ENCODE measurements at regions not wholly inside any gene's neighbourhood (a gene's known extent, or its start where the extent isn't known, plus 50 kb on each side); places are given as distances from the start of the nearest gene placed in this dataset.

- FAIRE-seq: no peak
- no peak for ATAC-seq
Measured at GRCh38 chr1:217009376-217009775, 286.1 kb upstream of the ESRRG start.

More at GRCh38 chr1:217009376-217009775, 286.1 kb upstream of the ESRRG start:
- H3K9me3 ChIP-seq (replicated peaks; ENCODE audit: control insufficient read depth, insufficient read depth, low read length): no peaks in the 10 kb centered on the region
- no peak overlapping the region for H3K4me3 ChIP-seq
- ChIA-PET POLR2A (interaction anchor here (0.5 kb wide), 1 partner anchor 38 kb away, joined by 3 read pairs; no protein-coding TSS in a partner anchor), RAD21 (ENCODE audit: unreplicated experiment) (no interaction called here), CTCF (no interaction called here), SMC1A (ENCODE audit: uncharacterized antibody, unreplicated experiment) (no interaction called here)
- no peaks in the 10 kb centered on the region for H4K20me1 ChIP-seq (ENCODE audit: control insufficient read depth, insufficient read depth)
- H3K27ac ChIP-seq (ENCODE audit: control insufficient read depth, insufficient read depth): no peak overlapping the region
- intact Hi-C loops (cut with micrococcal nuclease; ENCODE audit: unreplicated experiment): no loop called here
- WGBS (ENCODE audit: insufficient coverage, insufficient replicate concordance, low lambda C conversion rate, missing lambda C conversion rate): 0% methylated on average over 1 of the region's 1 CpG
- BruUV-seq (replicated peaks): no TSS peak
- H3K4me1 ChIP-seq (ENCODE audit: control insufficient read depth, insufficient read depth, low read length): no peaks in the 10 kb centered on the region
- no peak for DNase-seq (ENCODE audit: low read depth, low spot score)
- in situ Hi-C loops (cut with MboI): no loop called here
- TF ChIP-seq NBN (IDR thresholded peaks at IDR 0.05) (no peak), MTA3 (IDR thresholded peaks at IDR 0.05; ENCODE audit: borderline replicate concordance, low read length) (no peak), PAX5 (IDR thresholded peaks at IDR 0.05; ENCODE audit: borderline replicate concordance, low read depth, low read length) (no peak), MYC (IDR thresholded peaks at IDR 0.05; ENCODE audit: insufficient read depth, insufficient read length, insufficient replicate concordance, low read length, severe bottlenecking) (no peak), CHD4 (IDR thresholded peaks at IDR 0.05) (no peak), CEBPB (IDR thresholded peaks at IDR 0.05; ENCODE audit: borderline replicate concordance in 1 of 2, low read depth in 2 of 2, low read length in 2 of 2) (no peak), IKZF2 (IDR thresholded peaks at IDR 0.05) (no peak), SRF (IDR thresholded peaks at IDR 0.05; ENCODE audit: low read depth in 2 of 2, low read length in 2 of 2) (no peak), ATF2 (IDR thresholded peaks at IDR 0.05; ENCODE audit: low read length) (no peak)
- no peaks in the 10 kb centered on the region for H3K27me3 ChIP-seq (replicated peaks in 1 of 2; ENCODE audit: control insufficient read depth in 2 of 2, insufficient read depth in 2 of 2, low read length in 1 of 2)
- H2AFZ ChIP-seq (ENCODE audit: control insufficient read depth, low read depth, low read length): no peak overlapping the region
- no peaks in the 10 kb centered on the region for H3K36me3 ChIP-seq (ENCODE audit: control insufficient read depth in 2 of 2, insufficient read depth in 2 of 2, low read length in 1 of 2)
- no peaks in the 10 kb centered on the region for H3K79me2 ChIP-seq (ENCODE audit: control insufficient read depth, insufficient read depth, low read length)
- no peak overlapping the region for H3K4me2 ChIP-seq (ENCODE audit: control insufficient read depth, insufficient read depth)
- H3K9ac ChIP-seq (ENCODE audit: control insufficient read depth, insufficient read depth, low read length): no peak overlapping the region

All from GM12878 (cell line).